ENCODE measurements at regions not wholly inside any gene's neighbourhood (a gene's known extent, or its start where the extent isn't known, plus 50 kb on each side); places are given as distances from the start of the nearest gene placed in this dataset.

GRCh38 chr9:88664773-88665172 lies 129.8 kb downstream of the NXNL2 start:
- TF ChIP-seq E2F5 (CRISPR knock-in tag; IDR thresholded peaks at IDR 0.05) (no peak), CDX4 (CRISPR knock-in tag; IDR thresholded peaks at IDR 0.05; ENCODE audit: borderline replicate concordance) (no peak), ZNF232 (CRISPR knock-in tag; IDR thresholded peaks at IDR 0.05) (no peak), SOX15 (CRISPR knock-in tag; IDR thresholded peaks at IDR 0.05) (no peak)
- DNase-seq (ENCODE audit: low spot score) (no peak), ATAC-seq (no peak)
- H3K36me3 Mint-ChIP-seq = no peaks in the 10 kb centered on the region
- H3K9me3 Mint-ChIP-seq = peaks cover 6% of the 10 kb centered on the region; the same call in 1 of the 2 replicates
- H3K27me3 Mint-ChIP-seq (ENCODE audit: low read depth) = no peaks in the 10 kb centered on the region
- no peak overlapping the region for H3K27ac Mint-ChIP-seq
- ChIA-PET CTCF (no interaction called here), POLR2A (no interaction called here)
- H3K4me3 Mint-ChIP-seq = no peak overlapping the region
- H3K4me1 Mint-ChIP-seq = no peaks in the 10 kb centered on the region

GRCh38 chr9:88672874-88673689 lies 138.1 kb downstream of the NXNL2 start:
- H3K4me3 Mint-ChIP-seq = no peak overlapping the region
- no peaks in the 10 kb centered on the region for H3K36me3 Mint-ChIP-seq
- no peaks in the 10 kb centered on the region for H3K4me1 Mint-ChIP-seq
- TF ChIP-seq CBFB (CRISPR knock-in tag; IDR thresholded peaks at IDR 0.05; ENCODE audit: low read depth) (no peak), PRRX2 (CRISPR knock-in tag; IDR thresholded peaks at IDR 0.05) (no peak), ZNF263 (CRISPR knock-in tag; IDR thresholded peaks at IDR 0.05; ENCODE audit: low read depth) (no peak), ZNF425 (CRISPR knock-in tag; conservative IDR thresholded peaks at IDR 0.05) (no peak), FOXK1 (CRISPR knock-in tag; IDR thresholded peaks at IDR 0.05) (no peak)
- peak; percentile 31 for DNase-seq (ENCODE audit: low spot score)
- peak; percentile 20; the same call in 1 of the 2 replicates for ATAC-seq
- ChIA-PET POLR2A (no interaction called here), CTCF (no interaction called here)
- no peaks in the 10 kb centered on the region for H3K27me3 Mint-ChIP-seq (ENCODE audit: low read depth)
- no peak overlapping the region for H3K27ac Mint-ChIP-seq
- H3K9me3 Mint-ChIP-seq = peaks cover 19% of the 10 kb centered on the region

GRCh38 chr9:88673886-88674285 lies 138.9 kb downstream of the NXNL2 start:
- Mint-ChIP-seq H3K4me1 (no peaks in the 10 kb centered on the region), H3K36me3 (no peaks in the 10 kb centered on the region)
- CTCF ChIA-PET = interaction anchor here (0.6 kb wide), 1 partner anchor 103 kb away, joined by 4 read pairs; no protein-coding TSS in a partner anchor
- TF ChIP-seq CDX4 (CRISPR knock-in tag; IDR thresholded peaks at IDR 0.05; ENCODE audit: borderline replicate concordance) (no peak), E2F4 (CRISPR knock-in tag; IDR thresholded peaks at IDR 0.05; ENCODE audit: borderline replicate concordance, low read depth) (no peak), ZNF138 (CRISPR knock-in tag; conservative IDR thresholded peaks at IDR 0.05) (no peak), ERG (CRISPR knock-in tag; IDR thresholded peaks at IDR 0.05) (no peak), AR (CRISPR knock-in tag; IDR thresholded peaks at IDR 0.05) (no peak), OVOL2 (CRISPR knock-in tag; IDR thresholded peaks at IDR 0.05; ENCODE audit: borderline replicate concordance) (no peak), GRHL2 (CRISPR knock-in tag; IDR thresholded peaks at IDR 0.05; ENCODE audit: insufficient replicate concordance, severe bottlenecking) (no peak), ZNF532 (CRISPR knock-in tag; IDR thresholded peaks at IDR 0.05; ENCODE audit: borderline replicate concordance) (no peak)

More at GRCh38 chr9:88673886-88674285, 138.9 kb downstream of the NXNL2 start:
- no peaks in the 10 kb centered on the region for H3K27me3 Mint-ChIP-seq (ENCODE audit: low read depth)
- H3K4me3 Mint-ChIP-seq = no peak overlapping the region
- POLR2A ChIA-PET = no interaction called here
- ATAC-seq (no peak), DNase-seq (ENCODE audit: low spot score) (no peak)
- no peak overlapping the region for H3K27ac Mint-ChIP-seq
- peaks cover 19% of the 10 kb centered on the region for H3K9me3 Mint-ChIP-seq

Measured in WTC11 (cell line).